Fibroblast of the aortic adventitia (primary cell): ENCODE measurements at regions not wholly inside any gene's neighbourhood (a gene's known extent, or its start where the extent isn't known, plus 50 kb on each side); places are given as distances from the start of the nearest gene placed in this dataset.
"Not testable (repeated sequence)": the region's sequence is repeated elsewhere in the genome, so short reads cannot be mapped to it uniquely, and the experiment has no call there.

ENCODE experiments used
- DNase-seq: peaks from one replicate; pipeline ENCODE4 v3.0.0-alpha.2; 2010; ENCODE audit warnings: low read depth
- H3K4me3 ChIP-seq: 2 replicates; pipeline ENCODE4 v1.5.1; 2011; ENCODE audit warnings: low read depth, mild to moderate bottlenecking, control low read depth, low read length, moderate library complexity
- CTCF ChIP-seq: IDR thresholded peaks from 2 replicates; pipeline ENCODE4 v1.5.1; 2011; ENCODE audit warnings: mild to moderate bottlenecking, low read length, control low read depth, inconsistent platforms; ENCODE audit not compliant: insufficient read depth

- no peak for TF ChIP-seq CTCF
- no peak overlapping the region for H3K4me3 ChIP-seq
- DNase-seq: no peak
These were observed 234.8 kb downstream of the TTC6 start for GRCh38 chr14:37830271-37830670.

DNA sequence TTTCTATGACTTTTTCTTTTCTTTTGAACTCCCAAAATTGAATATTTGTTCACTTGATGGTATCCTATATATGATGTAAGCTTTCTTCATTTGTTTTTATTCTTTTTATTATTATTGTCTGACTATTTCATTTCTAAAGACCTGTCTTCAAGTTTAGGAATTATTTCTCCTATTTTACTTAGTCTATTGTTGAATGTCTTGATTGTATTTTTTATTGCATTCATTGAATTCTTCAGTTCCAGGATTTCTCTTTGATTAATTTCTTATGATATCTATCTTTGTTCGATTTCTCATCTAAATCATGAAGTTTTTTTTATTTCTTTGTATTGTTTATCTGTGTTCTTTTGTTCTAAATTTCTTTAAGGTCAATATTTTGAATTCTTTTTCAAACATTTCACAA is 238.8 kb downstream of the TTC6 start:
- TF ChIP-seq CTCF: no peak
- H3K4me3 ChIP-seq: no peak overlapping the region
- DNase-seq: no peak

DNA sequence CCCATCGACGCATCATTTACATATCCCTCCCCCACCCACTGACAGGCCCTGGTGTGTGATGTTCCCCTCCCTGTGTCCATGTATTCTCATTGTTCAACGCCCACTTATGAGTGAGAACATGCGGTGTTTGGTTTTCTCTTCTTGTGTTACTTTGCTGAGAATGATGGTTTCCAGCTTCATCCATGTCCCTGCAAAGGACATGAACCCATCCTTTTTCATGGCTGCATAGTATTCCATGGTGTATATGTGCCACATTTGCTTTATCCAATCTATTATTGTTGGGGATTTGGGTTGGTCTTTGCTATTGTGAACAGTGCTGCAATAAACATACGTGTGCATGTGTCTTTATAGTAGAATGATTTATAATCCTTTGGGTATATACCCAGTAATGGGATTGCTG is 243.3 kb downstream of the TTC6 start:
- not testable (repeated sequence) for H3K4me3 ChIP-seq, DNase-seq

GRCh38 chr14:37841039-37841438 is 245.6 kb downstream of the TTC6 start:
- not testable (repeated sequence) for DNase-seq, H3K4me3 ChIP-seq

- DNase-seq: no peak
- H3K4me3 ChIP-seq: no peak overlapping the region
- TF ChIP-seq CTCF: no peak
These were observed 246.7 kb downstream of the TTC6 start for GRCh38 chr14:37842106-37842505.

GRCh38 chr14:37843954-37844607 is 248.7 kb downstream of the TTC6 start:
- H3K4me3 ChIP-seq: no peak overlapping the region
- TF ChIP-seq CTCF: no peak
- DNase-seq: no peak

- no peak overlapping the region for H3K4me3 ChIP-seq
- no peak for DNase-seq
- no peak for TF ChIP-seq CTCF
These were observed 249.2 kb downstream of the TTC6 start for GRCh38 chr14:37844614-37845013.

DNA sequence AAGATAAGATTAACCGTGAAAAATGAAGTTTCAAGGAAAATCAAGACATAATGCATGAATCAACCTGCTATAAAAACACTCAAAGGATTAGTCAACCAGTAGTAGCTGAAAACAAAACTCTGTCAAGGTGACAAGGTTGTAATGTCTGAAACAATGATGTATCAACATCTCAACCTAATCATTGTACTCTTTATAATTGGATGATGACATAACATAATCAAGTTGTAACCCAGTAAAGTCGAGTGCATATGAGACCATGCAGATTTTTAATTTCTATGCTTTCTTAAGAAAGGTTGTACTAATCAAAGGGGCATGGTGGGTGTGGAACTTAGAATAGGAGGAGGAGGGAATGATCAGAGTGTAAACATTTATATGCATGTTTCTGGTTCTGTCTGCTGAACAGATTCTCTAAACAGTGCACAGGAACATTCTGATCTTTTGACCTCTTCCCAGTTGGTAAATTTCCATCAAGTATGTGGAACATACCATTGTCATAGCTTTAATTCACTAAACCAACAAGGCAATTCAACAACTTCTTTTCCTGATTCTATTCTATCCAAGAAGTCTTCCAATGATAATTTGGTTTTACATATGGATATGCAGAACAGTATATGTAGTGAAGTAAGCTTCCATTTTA is 253.7 kb downstream of the TTC6 start:
- TF ChIP-seq CTCF: no peak
- no peak for DNase-seq
- H3K4me3 ChIP-seq: no peak overlapping the region
